Large intestine (tissue), 3 donors: ENCODE measurements at regions not wholly inside any gene's neighbourhood (a gene's known extent, or its start where the extent isn't known, plus 50 kb on each side); places are given as distances from the start of the nearest gene placed in this dataset.

Source experiments
- DNase-seq, 2 donors: peaks; one replicate each; pipeline versions ENCODE4 v3.0.0 to v3.0.0-alpha.2; 2013
- H3K27ac ChIP-seq: one replicate; pipeline ENCODE4 v1.5.1; 2013; ENCODE audit warnings: low read length
- H3K27me3 ChIP-seq: 2 replicates; pipeline ENCODE4 v1.6.1; 2013; ENCODE audit warnings: low read length; ENCODE audit not compliant: control insufficient read depth, insufficient read depth
- H3K36me3 ChIP-seq: 2 replicates; pipeline ENCODE4 v1.6.1; 2013; ENCODE audit warnings: low read length; ENCODE audit not compliant: control insufficient read depth, insufficient read depth
- H3K4me1 ChIP-seq: one replicate; pipeline ENCODE4 v1.6.1; 2013; ENCODE audit warnings: low read length; ENCODE audit not compliant: control insufficient read depth, insufficient read depth
- H3K4me3 ChIP-seq: one replicate; pipeline ENCODE4 v1.5.1; 2013; ENCODE audit warnings: low read length
- H3K9me3 ChIP-seq: one replicate; pipeline ENCODE4 v1.6.1; 2013; ENCODE audit warnings: mild to moderate bottlenecking, low read depth, low read length, moderate library complexity; ENCODE audit not compliant: control insufficient read depth
- WGBS: methylation state at CpG from one replicate; pipeline ENCODE4 v1.1.5; 2013; ENCODE audit warnings: low lambda C conversion rate; ENCODE audit not compliant: insufficient coverage; 5-methylcytosine and 5-hydroxymethylcytosine counted together

- Histone ChIP-seq H3K36me3 (no peaks in the 10 kb centered on the region), H3K4me1 (no peaks in the 10 kb centered on the region), H3K27me3 (peaks cover 30% of the 10 kb centered on the region), H3K27ac (no peak overlapping the region), H3K9me3 (no peaks in the 10 kb centered on the region), H3K4me3 (no peak overlapping the region)
- DNase-seq, result no peak
- no CpG with 5 or more reads among the region's 10 CpGs for WGBS
Measured at GRCh38 chr15:95327183-95327525, 1003.3 kb upstream of the NR2F2 start.

DNA sequence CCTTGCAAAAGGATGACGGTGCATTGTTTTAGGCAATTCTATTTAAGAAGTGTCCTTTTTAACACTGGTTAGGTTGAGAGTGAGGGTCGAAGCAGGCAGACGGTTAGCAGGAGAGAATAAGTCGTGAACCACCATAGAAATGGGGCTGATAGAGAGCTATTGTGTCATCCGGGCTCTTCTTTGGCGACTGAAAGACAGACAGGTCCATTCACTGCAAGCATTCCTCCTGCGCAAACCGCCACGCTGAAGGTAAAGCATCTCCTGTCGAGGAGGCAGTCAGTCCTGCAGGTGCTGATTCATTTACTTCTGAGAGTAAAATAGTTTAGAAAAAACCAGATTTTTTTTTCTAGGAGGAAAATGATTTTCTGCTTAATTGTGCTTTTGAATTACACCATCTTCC lies 1002.8 kb upstream of the NR2F2 start:
- Histone ChIP-seq H3K4me3 (no peak overlapping the region), H3K27me3 (peaks cover 30% of the 10 kb centered on the region), H3K27ac (no peak overlapping the region), H3K4me1 (no peaks in the 10 kb centered on the region), H3K9me3 (no peaks in the 10 kb centered on the region), H3K36me3 (no peaks in the 10 kb centered on the region)
- DNase-seq, result no peak
- WGBS, result no CpG with 5 or more reads among the region's 10 CpGs

GRCh38 chr15:95328559-95328958 lies 1001.9 kb upstream of the NR2F2 start:
- Histone ChIP-seq H3K9me3 (no peaks in the 10 kb centered on the region), H3K4me3 (no peak overlapping the region), H3K36me3 (no peaks in the 10 kb centered on the region), H3K27me3 (peaks cover 30% of the 10 kb centered on the region), H3K27ac (no peak overlapping the region), H3K4me1 (no peaks in the 10 kb centered on the region)
- DNase-seq, result no peak
- 100% methylated on average over 2 of the region's 3 CpGs for WGBS

DNA sequence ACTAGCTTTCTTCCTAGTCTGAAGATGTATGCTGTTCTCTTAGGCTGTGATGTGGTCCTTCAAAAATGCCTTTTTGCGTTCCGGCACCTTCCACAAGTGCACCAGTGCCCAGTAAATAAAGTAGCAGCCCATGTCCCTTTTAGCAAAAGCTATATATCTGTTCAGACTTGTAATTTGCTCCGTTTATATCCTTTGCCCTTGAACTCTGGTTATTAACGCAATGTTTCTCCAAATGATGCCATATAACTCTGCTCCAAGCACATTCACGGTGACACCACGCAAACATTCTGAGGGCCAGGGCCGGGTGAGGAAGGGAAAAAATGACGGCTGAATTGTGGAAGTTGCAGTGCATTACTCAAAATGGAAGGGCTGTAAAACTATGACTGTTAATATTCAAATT lies 1001.1 kb upstream of the NR2F2 start:
- no peak for DNase-seq
- Histone ChIP-seq H3K9me3 (no peaks in the 10 kb centered on the region), H3K4me1 (no peaks in the 10 kb centered on the region), H3K36me3 (no peaks in the 10 kb centered on the region), H3K27ac (no peak overlapping the region), H3K27me3 (peaks cover 30% of the 10 kb centered on the region), H3K4me3 (no peak overlapping the region)
- no CpG with 5 or more reads among the region's 8 CpGs for WGBS

DNA sequence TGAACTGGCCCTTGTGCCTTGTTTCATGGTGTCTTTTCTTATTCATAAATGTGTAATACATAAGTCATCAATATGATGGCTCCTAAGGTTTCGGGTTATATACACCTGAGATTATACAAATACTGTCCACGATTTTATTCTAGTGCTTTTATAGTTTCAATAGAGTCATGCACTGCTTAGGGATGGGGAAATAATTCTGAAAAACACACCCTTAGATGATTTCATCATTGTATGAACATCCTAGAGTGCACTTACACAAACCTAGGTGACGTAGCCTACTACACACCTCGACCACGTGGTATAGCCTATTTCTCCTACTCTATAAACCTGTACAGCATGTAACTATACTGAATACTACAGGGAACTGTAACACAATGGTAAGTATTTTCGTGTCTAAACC lies 988.8 kb upstream of the NR2F2 start:
- WGBS, result 96% methylated on average over 3 of the region's 6 CpGs
- H3K9me3 ChIP-seq, result no peaks in the 10 kb centered on the region
- H3K36me3 ChIP-seq, result no peaks in the 10 kb centered on the region
- H3K4me1 ChIP-seq, result no peaks in the 10 kb centered on the region
- no peak for DNase-seq
- H3K27ac ChIP-seq, result no peak overlapping the region
- no peak overlapping the region for H3K4me3 ChIP-seq
- H3K27me3 ChIP-seq, result no peaks in the 10 kb centered on the region

DNA sequence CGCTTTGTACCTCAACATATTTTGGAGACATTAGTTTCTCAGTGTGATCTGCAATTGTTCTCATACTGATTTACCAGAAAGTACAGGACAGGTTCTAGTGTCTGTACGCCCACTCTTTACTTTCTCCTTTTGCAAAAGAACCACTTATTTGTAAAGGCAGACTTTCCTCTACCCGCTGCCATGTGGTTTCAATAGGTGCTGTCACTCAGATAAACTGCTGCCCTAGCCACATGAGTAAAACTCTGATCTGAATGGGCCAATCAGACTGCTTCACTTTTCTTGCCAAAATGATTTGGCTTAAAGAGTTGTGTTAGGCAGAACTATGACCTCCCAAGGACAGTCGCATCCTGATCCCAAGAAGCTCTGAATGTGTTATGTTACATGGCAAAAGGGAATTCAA lies 984.6 kb upstream of the NR2F2 start:
- Histone ChIP-seq H3K27ac (no peak overlapping the region), H3K9me3 (no peaks in the 10 kb centered on the region), H3K4me3 (no peak overlapping the region), H3K4me1 (no peaks in the 10 kb centered on the region), H3K27me3 (no peaks in the 10 kb centered on the region), H3K36me3 (no peaks in the 10 kb centered on the region)
- no CpG with 5 or more reads among the region's 4 CpGs for WGBS
- no peak for DNase-seq

DNA sequence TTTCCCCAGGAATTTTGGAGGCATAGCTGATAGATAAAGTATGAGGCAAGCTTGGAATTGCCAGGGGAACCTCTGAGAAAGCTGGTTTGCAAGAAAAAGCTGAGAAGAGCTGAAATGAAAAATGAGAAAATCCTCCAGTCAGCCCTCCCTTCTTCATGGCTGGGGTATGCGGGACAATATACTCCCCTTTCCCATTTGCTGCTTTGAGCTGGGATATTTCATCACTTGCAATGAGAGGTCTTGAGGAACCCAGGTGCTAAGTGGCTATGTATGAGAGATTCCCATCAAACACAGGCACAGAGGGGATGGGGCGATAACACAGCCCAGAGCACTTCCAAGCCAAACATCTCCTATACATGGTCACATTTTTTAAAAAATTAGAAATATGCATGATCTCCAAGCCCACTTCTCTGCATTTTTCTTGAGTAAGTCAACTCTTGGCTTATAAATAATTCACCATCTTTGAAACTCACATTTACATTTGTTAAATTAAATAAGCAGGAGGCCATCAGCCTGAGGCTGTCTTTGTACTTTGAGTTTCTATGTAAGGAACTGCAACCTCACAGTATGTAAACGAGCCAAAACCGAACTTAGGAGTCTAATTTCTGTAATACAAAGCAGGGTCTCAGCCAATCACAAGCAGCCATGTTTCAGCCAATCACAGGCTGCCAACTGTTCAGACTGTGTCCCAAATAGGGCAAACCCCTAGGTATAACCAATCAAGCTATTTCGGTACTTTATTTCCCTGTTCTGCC lies 983.6 kb upstream of the NR2F2 start:
- H3K9me3 ChIP-seq, result no peaks in the 10 kb centered on the region
- no peaks in the 10 kb centered on the region for H3K27me3 ChIP-seq
- no peaks in the 10 kb centered on the region for H3K4me1 ChIP-seq
- no peak for DNase-seq
- H3K4me3 ChIP-seq, result no peak overlapping the region
- 93% methylated on average over 2 of the region's 5 CpGs for WGBS
- H3K36me3 ChIP-seq, result no peaks in the 10 kb centered on the region
- H3K27ac ChIP-seq, result no peak overlapping the region

- no peaks in the 10 kb centered on the region for H3K9me3 ChIP-seq
- H3K27ac ChIP-seq, result no peak overlapping the region
- no peaks in the 10 kb centered on the region for H3K36me3 ChIP-seq
- no CpG with 5 or more reads among the region's 1 CpG for WGBS
- no peaks in the 10 kb centered on the region for H3K27me3 ChIP-seq
- DNase-seq, result no peak
- H3K4me3 ChIP-seq, result no peak overlapping the region
- no peaks in the 10 kb centered on the region for H3K4me1 ChIP-seq
Measured at GRCh38 chr15:95347837-95348236, 982.7 kb upstream of the NR2F2 start.

DNA sequence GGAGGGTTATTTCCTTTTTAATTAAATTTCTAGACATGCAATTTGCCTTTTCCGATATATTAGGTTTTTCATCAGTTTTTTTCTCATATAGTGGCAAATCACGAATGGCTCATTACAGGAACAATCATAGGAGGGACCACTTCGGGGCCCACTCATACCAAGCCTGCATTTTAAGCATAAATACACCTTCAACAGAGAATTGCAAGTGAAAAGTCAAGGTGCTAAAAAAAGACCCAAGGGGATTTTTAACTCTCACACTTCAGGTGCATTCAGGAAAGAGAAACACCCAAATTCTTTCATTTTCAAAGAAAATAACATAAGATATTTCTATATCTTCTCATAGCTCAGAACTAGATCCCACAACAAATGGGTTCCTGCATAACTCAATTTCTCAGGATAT lies 979.6 kb upstream of the NR2F2 start:
- 100% methylated on average over 1 of the region's 3 CpGs for WGBS
- no peak for DNase-seq
- H3K9me3 ChIP-seq, result no peaks in the 10 kb centered on the region
- no peak overlapping the region for H3K4me3 ChIP-seq
- H3K27me3 ChIP-seq, result no peaks in the 10 kb centered on the region
- H3K4me1 ChIP-seq, result no peaks in the 10 kb centered on the region
- H3K36me3 ChIP-seq, result no peaks in the 10 kb centered on the region
- H3K27ac ChIP-seq, result no peak overlapping the region

DNA sequence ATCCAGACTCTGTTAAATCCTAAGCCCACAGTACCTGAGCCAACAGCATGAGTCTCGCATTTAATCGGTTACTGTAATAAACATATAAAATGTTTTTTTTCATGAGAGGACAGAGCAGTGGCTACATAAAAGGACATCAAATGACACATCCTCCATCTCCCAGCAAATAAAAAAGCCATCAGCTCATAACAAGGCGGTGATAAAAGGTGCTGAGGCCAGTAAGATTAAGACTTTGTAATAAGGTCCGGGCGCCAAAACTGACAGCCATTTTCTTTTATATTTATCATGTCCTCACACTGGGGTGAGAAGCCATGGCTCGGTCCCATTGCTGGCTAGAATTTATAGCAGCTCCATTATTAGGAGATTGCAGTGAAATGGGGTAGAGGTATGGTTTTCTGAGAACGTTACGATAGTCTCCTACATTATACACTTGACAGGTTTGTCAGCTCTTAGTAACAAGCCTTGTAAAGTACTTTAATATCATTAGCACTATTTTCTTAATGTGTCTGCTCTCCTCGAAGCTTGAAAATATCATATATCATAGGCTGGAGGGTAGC lies 977.8 kb upstream of the NR2F2 start:
- no peak for DNase-seq
- no CpG with 5 or more reads among the region's 9 CpGs for WGBS

DNA sequence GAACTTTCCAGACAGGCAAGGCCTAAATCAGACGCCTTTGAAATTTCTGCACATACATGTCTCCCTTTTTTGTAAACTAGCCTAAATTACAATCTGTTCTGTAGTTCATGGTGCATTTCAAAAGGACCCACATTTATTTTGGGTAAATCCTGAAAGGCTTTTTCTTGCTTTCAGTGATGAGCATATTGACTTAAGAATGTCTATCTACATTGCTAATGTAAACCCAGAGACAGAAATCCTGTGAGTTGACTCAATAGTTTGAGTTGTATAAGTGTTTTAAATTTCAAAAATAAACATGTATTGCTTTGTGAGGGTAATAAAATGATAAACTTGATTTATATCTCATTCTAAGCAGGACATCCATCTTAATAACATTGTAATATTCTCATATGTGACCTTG lies 977.0 kb upstream of the NR2F2 start:
- Histone ChIP-seq H3K36me3 (no peaks in the 10 kb centered on the region), H3K9me3 (no peaks in the 10 kb centered on the region), H3K27me3 (no peaks in the 10 kb centered on the region), H3K4me3 (no peak overlapping the region), H3K27ac (no peak overlapping the region), H3K4me1 (no peaks in the 10 kb centered on the region)
- no peak for DNase-seq
- no CpG with 5 or more reads among the region's 1 CpG for WGBS

More for the DNA sequence above, 977.8 kb upstream of the NR2F2 start:
- H3K9me3 ChIP-seq, result no peaks in the 10 kb centered on the region
- no peak overlapping the region for H3K4me3 ChIP-seq
- H3K27me3 ChIP-seq, result no peaks in the 10 kb centered on the region
- H3K36me3 ChIP-seq, result no peaks in the 10 kb centered on the region
- no peak overlapping the region for H3K27ac ChIP-seq
- H3K4me1 ChIP-seq, result no peaks in the 10 kb centered on the region
